IMR-90 (cell line): ENCODE measurements at regions not wholly inside any gene's neighbourhood (a gene's known extent, or its start where the extent isn't known, plus 50 kb on each side); places are given as distances from the start of the nearest gene placed in this dataset.

Experiments used
- ATAC-seq: fragments of 200-7000 bp; cut with Tn5 transposase; 2 replicates; pipeline ENCODE4 v1.9.1; 2020; ENCODE audit warnings: low read depth, mild to moderate bottlenecking, moderate library complexity
- BruUV-seq: library from RNA; stranded (reverse); fragments of 400-500 nt; replicated peaks from 2 replicates; lab custom pipeline; 2021; lab: Mats Ljungman, UMichigan
- CTCF ChIA-PET: fragments of 300-600 bp; formaldehyde crosslinking; extraction: SDS; loops from one replicate; lab custom pipeline; 2021; ENCODE audit warnings: antibody characterized with exemption; lab: Yijun Ruan, JAX
- POLR2A ChIA-PET: fragments of 300-600 bp; sonication (Branson Sonifier 250); formaldehyde crosslinking; loops from one replicate; lab custom pipeline; 2022; ENCODE audit warnings: antibody characterized with exemption; ENCODE audit not compliant: unreplicated experiment; lab: Charles Lee
- DNase-seq: peaks from one replicate; pipeline ENCODE4 v3.0.0; 2013
- H2AFZ ChIP-seq: replicated peaks from 2 replicates; pipeline ENCODE3; 2013; ENCODE audit warnings: low read length, mild to moderate bottlenecking; ENCODE audit not compliant: poor library complexity
- H2AK5ac ChIP-seq: 2 replicates; pipeline ENCODE4 v1.6.1; 2013; ENCODE audit warnings: low read depth, low read length, inconsistent platforms
- H2AK9ac ChIP-seq: replicated peaks from 2 replicates; pipeline ENCODE3; 2013; ENCODE audit warnings: mild to moderate bottlenecking, low read depth, low read length, moderate library complexity; ENCODE audit not compliant: poor library complexity
- H2BK120ac ChIP-seq: 2 replicates; pipeline ENCODE4 v1.6.1; 2013; ENCODE audit warnings: low read depth, low read length, inconsistent platforms
- H2BK15ac ChIP-seq: 3 replicates; pipeline ENCODE4 v1.6.1; 2013; ENCODE audit warnings: low read depth, low read length, inconsistent platforms
- H2BK20ac ChIP-seq: 2 replicates; pipeline ENCODE4 v1.6.1; 2013; ENCODE audit warnings: low read depth, mild to moderate bottlenecking, inconsistent platforms, low read length, moderate library complexity
- H2BK5ac ChIP-seq: 2 replicates; pipeline ENCODE4 v1.6.1; 2013; ENCODE audit warnings: mild to moderate bottlenecking, low read depth, low read length, inconsistent platforms; ENCODE audit not compliant: poor library complexity, severe bottlenecking
- H3K14ac ChIP-seq: replicated peaks from 2 replicates; pipeline ENCODE4 v1.6.1; 2013; ENCODE audit warnings: low read depth, low read length, inconsistent platforms
- H3K18ac ChIP-seq: 2 replicates; pipeline ENCODE4 v1.6.1; 2013; ENCODE audit warnings: low read depth, low read length, control low read depth
- H3K23ac ChIP-seq: 2 replicates; pipeline ENCODE4 v1.6.1; 2013; ENCODE audit warnings: low read depth, low read length, inconsistent platforms
- H3K27ac ChIP-seq: 2 replicates; pipeline ENCODE4 v1.5.1; 2013; ENCODE audit warnings: mild to moderate bottlenecking, control low read depth, low read length; ENCODE audit not compliant: insufficient read depth
- H3K27me3 ChIP-seq: 2 replicates; pipeline ENCODE4 v1.6.1; 2013; ENCODE audit warnings: low read length; ENCODE audit not compliant: control insufficient read depth, insufficient read depth
- H3K36me3 ChIP-seq: 2 replicates; pipeline ENCODE4 v1.6.1; 2013; ENCODE audit warnings: low read length, mixed read lengths; ENCODE audit not compliant: control insufficient read depth, insufficient read depth
- H3K4ac ChIP-seq: 2 replicates; pipeline ENCODE4 v1.6.1; 2013; ENCODE audit warnings: low read depth, low read length, inconsistent platforms
- H3K4me1 ChIP-seq: 2 replicates; pipeline ENCODE4 v1.6.1; 2013; ENCODE audit warnings: low read length, mixed read lengths; ENCODE audit not compliant: control insufficient read depth, insufficient read depth
- H3K4me2 ChIP-seq: 2 replicates; pipeline ENCODE4 v1.6.1; 2013; ENCODE audit warnings: low read depth, mild to moderate bottlenecking, control low read depth, low read length, moderate library complexity
- H3K4me3 ChIP-seq: 2 replicates; pipeline ENCODE4 v1.5.1; 2013; ENCODE audit warnings: low read depth, mild to moderate bottlenecking, control low read depth, low read length, moderate library complexity; ENCODE audit not compliant: insufficient read depth
- H3K56ac ChIP-seq: 2 replicates; pipeline ENCODE4 v1.6.1; 2013; ENCODE audit warnings: low read length, inconsistent platforms; ENCODE audit not compliant: insufficient read depth; ENCODE audit errors: extremely low read depth
- H3K79me1 ChIP-seq, 2 experiments: 2 replicates each; pipeline ENCODE4 v1.6.1; 2013; ENCODE audit warnings: low read length in 2 of 2, inconsistent platforms in 1 of 2, low read depth in 1 of 2
- H3K9ac ChIP-seq: 2 replicates; pipeline ENCODE4 v1.6.1; 2013; ENCODE audit warnings: low read depth, low read length, control low read depth
- H3K9me1 ChIP-seq: 2 replicates; pipeline ENCODE4 v1.6.1; 2013; ENCODE audit warnings: low read length, inconsistent platforms; ENCODE audit not compliant: insufficient read depth
- H3K9me3 ChIP-seq: 2 replicates; pipeline ENCODE4 v1.6.1; 2013; ENCODE audit warnings: low read length; ENCODE audit not compliant: control insufficient read depth, insufficient read depth
- H4K20me1 ChIP-seq: 2 replicates; pipeline ENCODE4 v1.6.1; 2013; ENCODE audit warnings: low read length, inconsistent platforms; ENCODE audit not compliant: insufficient read depth
- H4K5ac ChIP-seq: 2 replicates; pipeline ENCODE4 v1.6.1; 2013; ENCODE audit warnings: mild to moderate bottlenecking, low read depth, low read length, control low read depth
- H4K8ac ChIP-seq, 2 experiments: 2 replicates each; pipeline ENCODE4 v1.6.1; 2013; ENCODE audit warnings: low read depth in 2 of 2, low read length in 2 of 2, control low read depth in 1 of 2, inconsistent platforms in 1 of 2
- H4K91ac ChIP-seq: 2 replicates; pipeline ENCODE4 v1.6.1; 2013; ENCODE audit warnings: low read depth, low read length, inconsistent platforms; ENCODE audit not compliant: insufficient read depth
- WGBS, 2 experiments: methylation state at CpG; one replicate each; pipeline versions ENCODE4 v1.1.5 to v1.1.7; 2013; ENCODE audit warnings: missing lambda C conversion rate in 2 of 2; ENCODE audit not compliant: insufficient read length in 1 of 2; ENCODE audit errors: extremely low coverage in 2 of 2; 5-methylcytosine and 5-hydroxymethylcytosine counted together
- dilution Hi-C: fragments of 300-500 bp; cut with HindIII; formaldehyde crosslinking; loops from one replicate; pipeline ENCODE4 v1.14.3; 2018; ENCODE audit warnings: low sequenced_read_pairs; ENCODE audit not compliant: unreplicated experiment
- in situ Hi-C: fragments of 300-500 bp; cut with MboI; formaldehyde crosslinking; loops from 3 replicates; pipeline ENCODE4 v1.14.3; 2019; ENCODE audit warnings: low sequenced_read_pairs, inconsistent platforms, mixed read lengths
- intact Hi-C: fragments of 100-400 bp; cut with micrococcal nuclease; formaldehyde crosslinking; loops from 2 replicates; pipeline ENCODE4 v1.10.0; 2022
- TF ChIP-seq, protein P1 (sequence below): fragments of 150-350 bp; IDR thresholded peaks from 2 replicates; pipeline ENCODE4 v1.6.1; 2017; ENCODE audit warnings: mild to moderate bottlenecking, antibody characterized with exemption, low read length, low read depth

DNA sequence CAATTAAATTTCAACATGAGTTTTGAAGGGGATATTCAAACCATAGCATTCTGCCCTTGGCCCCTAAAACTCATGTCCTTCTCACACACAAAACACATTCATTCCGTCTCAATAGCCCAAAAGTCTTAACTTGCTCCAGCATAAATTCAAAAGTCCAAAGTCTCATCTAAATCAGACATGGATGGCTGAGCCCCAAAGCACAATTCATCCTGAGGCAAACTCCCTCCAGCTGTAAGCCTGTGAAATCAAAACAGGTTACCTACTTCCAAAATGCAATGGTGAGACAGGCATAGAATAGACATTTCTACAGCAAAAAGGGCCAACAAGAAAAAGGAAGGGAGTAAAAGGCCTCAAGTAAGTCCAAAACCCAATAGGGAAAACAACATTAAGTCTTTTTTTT is 245.8 kb downstream of the TTC32 start:
- Histone ChIP-seq H3K9ac (no peak overlapping the region), H3K4me3 (no peak overlapping the region), H2BK120ac (no peak overlapping the region), H4K91ac (no peak overlapping the region), H4K20me1 (no peaks in the 10 kb centered on the region), H3K14ac (no peak overlapping the region), H4K8ac (no peak overlapping the region), H2AK5ac (no peak overlapping the region), H2BK15ac (no peak overlapping the region), H3K56ac (no peak overlapping the region), H3K4ac (no peak overlapping the region), H2AFZ (no peak overlapping the region), H3K23ac (no peak overlapping the region), H3K27ac (no peak overlapping the region), H2BK5ac (no peak overlapping the region), H2BK20ac (no peak overlapping the region), H3K79me1 (no peaks in the 10 kb centered on the region), H3K4me2 (no peak overlapping the region), H3K4me1 (peaks cover 1% of the 10 kb centered on the region; the same call in 1 of the 2 replicates), H2AK9ac (no peak overlapping the region), H3K9me3 (no peaks in the 10 kb centered on the region), H3K36me3 (no peaks in the 10 kb centered on the region), H3K18ac (no peak overlapping the region), H3K9me1 (no peaks in the 10 kb centered on the region; the same call in 1 of the 2 replicates), H4K5ac (no peak overlapping the region), H3K27me3 (peaks cover 3% of the 10 kb centered on the region)
- dilution Hi-C loops (no loop called here), in situ Hi-C loops (loop anchor here (25.0 kb wide), 1 partner anchor 1144 kb away; no protein-coding TSS in a partner anchor), intact Hi-C loops (loop anchor here (5.0 kb wide), 1 partner anchor 114 kb away; no protein-coding TSS in a partner anchor)
- DNase-seq: no peak
- CTCF ChIA-PET: no interaction called here
- POLR2A ChIA-PET: no interaction called here
- TF ChIP-seq, protein P1, sequence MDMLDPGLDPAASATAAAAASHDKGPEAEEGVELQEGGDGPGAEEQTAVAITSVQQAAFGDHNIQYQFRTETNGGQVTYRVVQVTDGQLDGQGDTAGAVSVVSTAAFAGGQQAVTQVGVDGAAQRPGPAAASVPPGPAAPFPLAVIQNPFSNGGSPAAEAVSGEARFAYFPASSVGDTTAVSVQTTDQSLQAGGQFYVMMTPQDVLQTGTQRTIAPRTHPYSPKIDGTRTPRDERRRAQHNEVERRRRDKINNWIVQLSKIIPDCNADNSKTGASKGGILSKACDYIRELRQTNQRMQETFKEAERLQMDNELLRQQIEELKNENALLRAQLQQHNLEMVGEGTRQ: no peak
- ATAC-seq: no peak
- no CpG with 5 or more reads among the region's 1 CpG for WGBS, 2 experiments
- no TSS peak for BruUV-seq
